Prostate gland (tissue), 2 donors: ENCODE measurements at regions not wholly inside any gene's neighbourhood (a gene's known extent, or its start where the extent isn't known, plus 50 kb on each side); places are given as distances from the start of the nearest gene placed in this dataset.

ENCODE experiments used
- POLR2A ChIP-seq: fragments of 450-650 bp; IDR thresholded peaks from one replicate; pipeline ENCODE4 v1.6.1; 2016; ENCODE audit warnings: antibody characterized with exemption, mild to moderate bottlenecking
- TF ChIP-seq, protein P1 (sequence below), 4 experiments: fragments of 200-600 bp in 2 of 4; fragments of 450-650 bp in 2 of 4; sonication (generic) in 2 of 4; IDR thresholded peaks; 1 replicate in 3 of 4; 2 replicates in 1 of 4; pipeline ENCODE4 v1.5.1; 2016 to 2019; ENCODE audit warnings: antibody characterized with exemption in 4 of 4, mild to moderate bottlenecking in 2 of 4, moderate library complexity in 2 of 4

GRCh38 chr14:22232486-22232885 is 356.5 kb downstream of the DAD1 start:
- TF ChIP-seq POLR2A: no peak
- TF ChIP-seq, protein P1, sequence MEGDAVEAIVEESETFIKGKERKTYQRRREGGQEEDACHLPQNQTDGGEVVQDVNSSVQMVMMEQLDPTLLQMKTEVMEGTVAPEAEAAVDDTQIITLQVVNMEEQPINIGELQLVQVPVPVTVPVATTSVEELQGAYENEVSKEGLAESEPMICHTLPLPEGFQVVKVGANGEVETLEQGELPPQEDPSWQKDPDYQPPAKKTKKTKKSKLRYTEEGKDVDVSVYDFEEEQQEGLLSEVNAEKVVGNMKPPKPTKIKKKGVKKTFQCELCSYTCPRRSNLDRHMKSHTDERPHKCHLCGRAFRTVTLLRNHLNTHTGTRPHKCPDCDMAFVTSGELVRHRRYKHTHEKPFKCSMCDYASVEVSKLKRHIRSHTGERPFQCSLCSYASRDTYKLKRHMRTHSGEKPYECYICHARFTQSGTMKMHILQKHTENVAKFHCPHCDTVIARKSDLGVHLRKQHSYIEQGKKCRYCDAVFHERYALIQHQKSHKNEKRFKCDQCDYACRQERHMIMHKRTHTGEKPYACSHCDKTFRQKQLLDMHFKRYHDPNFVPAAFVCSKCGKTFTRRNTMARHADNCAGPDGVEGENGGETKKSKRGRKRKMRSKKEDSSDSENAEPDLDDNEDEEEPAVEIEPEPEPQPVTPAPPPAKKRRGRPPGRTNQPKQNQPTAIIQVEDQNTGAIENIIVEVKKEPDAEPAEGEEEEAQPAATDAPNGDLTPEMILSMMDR (IDR thresholded peaks at IDR 0.05): no peak
